ENCODE measurements at regions not wholly inside any gene's neighbourhood (a gene's known extent, or its start where the extent isn't known, plus 50 kb on each side); places are given as distances from the start of the nearest gene placed in this dataset.

DNA sequence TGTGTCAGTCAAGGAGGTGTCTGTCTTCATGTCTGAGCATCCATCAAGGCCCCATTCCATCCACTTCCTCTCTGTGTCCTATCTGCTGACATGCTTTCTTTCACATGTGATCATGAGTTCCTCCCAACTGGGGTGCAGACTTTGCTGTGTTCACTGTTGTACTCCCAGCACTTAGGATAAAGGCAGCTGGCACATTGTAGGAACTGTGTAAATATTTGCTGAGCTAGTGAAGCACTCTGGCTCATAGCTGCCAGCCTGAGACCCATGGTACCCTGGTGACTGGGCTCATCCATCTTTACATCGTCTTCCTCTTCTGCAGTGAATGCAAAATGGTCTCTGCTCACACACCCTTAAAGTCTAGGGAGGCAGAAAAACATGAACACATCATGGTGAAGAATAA, 242.2 kb upstream of the IGFBP3 start:
- TF ChIP-seq POLR2A (IDR thresholded peaks at IDR 0.05; ENCODE audit: low read depth, low read length): no peak
- TF ChIP-seq TAF1 (IDR thresholded peaks at IDR 0.05; ENCODE audit: low read depth, low read length): no peak
- no peak for TF ChIP-seq POLR2AphosphoS5 (IDR thresholded peaks at IDR 0.05; ENCODE audit: low read depth, low read length)
- TF ChIP-seq PAX5 (IDR thresholded peaks at IDR 0.05; ENCODE audit: insufficient read depth, low read length, severe bottlenecking): no peak
